Loucy (cell line): ENCODE measurements at regions not wholly inside any gene's neighbourhood (a gene's known extent, or its start where the extent isn't known, plus 50 kb on each side); places are given as distances from the start of the nearest gene placed in this dataset.

Experiments used
- H2AFZ ChIP-seq: fragments of 200-600 bp; sonication (generic); 2 replicates; pipeline ENCODE4 v1.6.0; 2016; ENCODE audit warnings: antibody characterized with exemption, mild to moderate bottlenecking, low read length, moderate library complexity
- H3F3A ChIP-seq: fragments of 200-600 bp; 2 replicates; pipeline ENCODE4 v1.6.0; 2016; ENCODE audit warnings: antibody characterized with exemption, low read depth, mild to moderate bottlenecking
- H3K27me3 ChIP-seq: fragments of 200-600 bp; sonication (generic); 2 replicates; pipeline ENCODE4 v1.6.1; 2014; ENCODE audit warnings: low read length, mild to moderate bottlenecking; ENCODE audit not compliant: insufficient read depth, poor library complexity, severe bottlenecking
- H3K36me3 ChIP-seq: fragments of 200-600 bp; sonication (generic); 2 replicates; pipeline ENCODE4 v1.6.1; 2016; ENCODE audit warnings: low read length; ENCODE audit not compliant: insufficient read depth
- H3K4me1 ChIP-seq: fragments of 200-600 bp; sonication (generic); 2 replicates; pipeline ENCODE4 v1.5.1; 2014; ENCODE audit warnings: low read length, mild to moderate bottlenecking; ENCODE audit not compliant: insufficient read depth, poor library complexity, severe bottlenecking
- H3K4me2 ChIP-seq: fragments of 200-600 bp; sonication (generic); 2 replicates; pipeline ENCODE4 v1.6.0; 2014; ENCODE audit warnings: antibody characterized with exemption, low read length, low read depth, mild to moderate bottlenecking; ENCODE audit not compliant: poor library complexity, severe bottlenecking
- H3K4me3 ChIP-seq: fragments of 200-600 bp; sonication (generic); 2 replicates; pipeline ENCODE4 v1.5.1; 2014; ENCODE audit warnings: low read length, mild to moderate bottlenecking, mixed read lengths; ENCODE audit not compliant: poor library complexity, severe bottlenecking
- H3K79me2 ChIP-seq: fragments of 200-600 bp; sonication (generic); 2 replicates; pipeline ENCODE4 v1.6.1; 2014; ENCODE audit warnings: low read length; ENCODE audit not compliant: insufficient read depth
- H3K9ac ChIP-seq: fragments of 200-600 bp; sonication (generic); 2 replicates; pipeline ENCODE4 v1.6.0; 2014; ENCODE audit warnings: mild to moderate bottlenecking, low read depth, low read length, moderate library complexity; ENCODE audit not compliant: poor library complexity, severe bottlenecking
- H3K9me2 ChIP-seq: fragments of 200-600 bp; sonication (generic); replicated peaks from 2 replicates; pipeline ENCODE4 v1.6.1; 2016; ENCODE audit warnings: low read depth, low read length, mixed read lengths
- H3K9me3 ChIP-seq: fragments of 200-600 bp; sonication (generic); 2 replicates; pipeline ENCODE4 v1.6.1; 2014; ENCODE audit warnings: mild to moderate bottlenecking, antibody characterized with exemption, low read length, low read depth; ENCODE audit not compliant: insufficient read depth
- H4K20me1 ChIP-seq: fragments of 200-600 bp; sonication (generic); 2 replicates; pipeline ENCODE4 v1.6.0; 2014; ENCODE audit warnings: antibody characterized with exemption, low read length, mild to moderate bottlenecking; ENCODE audit not compliant: insufficient read depth, poor library complexity, severe bottlenecking
- CTCF ChIP-seq: fragments of 200-600 bp; sonication (generic); conservative IDR thresholded peaks from 2 replicates; pipeline ENCODE4 v1.5.1; 2014; ENCODE audit warnings: mild to moderate bottlenecking, antibody characterized with exemption, low read length
- EZH2phosphoT487 ChIP-seq: fragments of 200-600 bp; IDR thresholded peaks from 2 replicates; pipeline ENCODE4 v1.6.1; 2018; ENCODE audit warnings: antibody characterized with exemption, mild to moderate bottlenecking, moderate library complexity, borderline replicate concordance

- no peaks in the 10 kb centered on the region for H4K20me1 ChIP-seq
- no peaks in the 10 kb centered on the region for H3K9me2 ChIP-seq
- no peaks in the 10 kb centered on the region for H3K36me3 ChIP-seq
- H3K4me1 ChIP-seq = no peaks in the 10 kb centered on the region
- H3K9ac ChIP-seq = no peak overlapping the region
- no peak overlapping the region for H3K4me3 ChIP-seq
- no peak overlapping the region for H2AFZ ChIP-seq
- H3K27me3 ChIP-seq = no peaks in the 10 kb centered on the region
- H3K79me2 ChIP-seq = no peaks in the 10 kb centered on the region
- H3K9me3 ChIP-seq = peaks cover 12% of the 10 kb centered on the region
- no peaks in the 10 kb centered on the region for H3F3A ChIP-seq
- TF ChIP-seq EZH2phosphoT487 = no peak
- no peak for TF ChIP-seq CTCF
- H3K4me2 ChIP-seq = no peak overlapping the region
Measured at GRCh38 chr10:8171008-8171407, 116.5 kb downstream of the GATA3 start.

GRCh38 chr10:8172604-8173003 is 118.1 kb downstream of the GATA3 start:
- H3K79me2 ChIP-seq = no peaks in the 10 kb centered on the region
- H3K4me2 ChIP-seq = no peak overlapping the region
- H3K36me3 ChIP-seq = no peaks in the 10 kb centered on the region
- no peaks in the 10 kb centered on the region for H3K9me2 ChIP-seq
- no peak for TF ChIP-seq EZH2phosphoT487
- TF ChIP-seq CTCF = no peak
- no peaks in the 10 kb centered on the region for H3K4me1 ChIP-seq
- H3K4me3 ChIP-seq = no peak overlapping the region
- no peaks in the 10 kb centered on the region for H4K20me1 ChIP-seq
- H3K9me3 ChIP-seq = peaks cover 12% of the 10 kb centered on the region
- H3F3A ChIP-seq = no peaks in the 10 kb centered on the region
- no peak overlapping the region for H2AFZ ChIP-seq
- H3K9ac ChIP-seq = no peak overlapping the region
- no peaks in the 10 kb centered on the region for H3K27me3 ChIP-seq

GRCh38 chr10:8173243-8173865 is 118.9 kb downstream of the GATA3 start:
- H3K9ac ChIP-seq = no peak overlapping the region
- H2AFZ ChIP-seq = no peak overlapping the region
- no peak overlapping the region for H3K4me3 ChIP-seq
- H3K4me2 ChIP-seq = no peak overlapping the region
- H4K20me1 ChIP-seq = no peaks in the 10 kb centered on the region
- H3K9me2 ChIP-seq = no peaks in the 10 kb centered on the region
- TF ChIP-seq CTCF = no peak
- TF ChIP-seq EZH2phosphoT487 = no peak
- no peaks in the 10 kb centered on the region for H3K36me3 ChIP-seq
- H3K79me2 ChIP-seq = no peaks in the 10 kb centered on the region
- H3K4me1 ChIP-seq = no peaks in the 10 kb centered on the region
- H3K9me3 ChIP-seq = peaks cover 9% of the 10 kb centered on the region
- H3K27me3 ChIP-seq = no peaks in the 10 kb centered on the region
- no peaks in the 10 kb centered on the region for H3F3A ChIP-seq
